GM18861 (cell line): ENCODE measurements at regions not wholly inside any gene's neighbourhood (a gene's known extent, or its start where the extent isn't known, plus 50 kb on each side); places are given as distances from the start of the nearest gene placed in this dataset.
"Not testable (repeated sequence)": the region's sequence is repeated elsewhere in the genome, so short reads cannot be mapped to it uniquely, and the experiment has no call there.

Experiments used
- ATAC-seq: cut with Tn5 transposase; IDR thresholded peaks from one replicate; pipeline ENCODE4 v1.9.1; 2021; ENCODE audit not compliant: unreplicated experiment

GRCh38 chr20:40634891-40635290 is 54.1 kb downstream of the MAFB start:
- ATAC-seq: no peak

- no peak for ATAC-seq
These were observed 55.7 kb downstream of the MAFB start for GRCh38 chr20:40633123-40633850.

- no peak for ATAC-seq
These were observed 56.6 kb downstream of the MAFB start for GRCh38 chr20:40632346-40632976.

GRCh38 chr20:40631119-40631631 is 57.9 kb downstream of the MAFB start:
- ATAC-seq: no peak

- ATAC-seq: no peak
These were observed 58.3 kb downstream of the MAFB start for GRCh38 chr20:40630713-40631112.

- no peak for ATAC-seq
These were observed 58.9 kb downstream of the MAFB start for GRCh38 chr20:40630099-40630498.

GRCh38 chr20:40628877-40629276 is 60.2 kb downstream of the MAFB start:
- no peak for ATAC-seq

GRCh38 chr20:40619053-40619452 is 70.0 kb downstream of the MAFB start:
- not testable (repeated sequence) for ATAC-seq

GRCh38 chr20:40617594-40617993 is 71.4 kb downstream of the MAFB start:
- ATAC-seq: no peak

- ATAC-seq: no peak
These were observed 76.2 kb downstream of the MAFB start for GRCh38 chr20:40612837-40613236.

- no peak for ATAC-seq
These were observed 76.8 kb downstream of the MAFB start for GRCh38 chr20:40612247-40612646.

GRCh38 chr20:40610730-40611129 is 78.3 kb downstream of the MAFB start:
- ATAC-seq: no peak

GRCh38 chr20:40607927-40608326 is 81.1 kb downstream of the MAFB start:
- no peak for ATAC-seq

- ATAC-seq: no peak
These were observed 82.4 kb downstream of the MAFB start for GRCh38 chr20:40606660-40607059.

- no peak for ATAC-seq
These were observed 82.8 kb downstream of the MAFB start for GRCh38 chr20:40606237-40606636.

- ATAC-seq: no peak
These were observed 84.6 kb downstream of the MAFB start for GRCh38 chr20:40604416-40604815.

- ATAC-seq: no peak
These were observed 85.9 kb downstream of the MAFB start for GRCh38 chr20:40603057-40603651.

- ATAC-seq: no peak
These were observed 86.7 kb downstream of the MAFB start for GRCh38 chr20:40602381-40602780.

GRCh38 chr20:40600441-40601219 is 88.4 kb downstream of the MAFB start:
- no peak for ATAC-seq

- ATAC-seq: no peak
These were observed 89.0 kb downstream of the MAFB start for GRCh38 chr20:40599987-40600386.

GRCh38 chr20:40592941-40593340 is 96.1 kb downstream of the MAFB start:
- ATAC-seq: no peak
